ENCODE measurements at regions not wholly inside any gene's neighbourhood (a gene's known extent, or its start where the extent isn't known, plus 50 kb on each side); places are given as distances from the start of the nearest gene placed in this dataset.

DNA sequence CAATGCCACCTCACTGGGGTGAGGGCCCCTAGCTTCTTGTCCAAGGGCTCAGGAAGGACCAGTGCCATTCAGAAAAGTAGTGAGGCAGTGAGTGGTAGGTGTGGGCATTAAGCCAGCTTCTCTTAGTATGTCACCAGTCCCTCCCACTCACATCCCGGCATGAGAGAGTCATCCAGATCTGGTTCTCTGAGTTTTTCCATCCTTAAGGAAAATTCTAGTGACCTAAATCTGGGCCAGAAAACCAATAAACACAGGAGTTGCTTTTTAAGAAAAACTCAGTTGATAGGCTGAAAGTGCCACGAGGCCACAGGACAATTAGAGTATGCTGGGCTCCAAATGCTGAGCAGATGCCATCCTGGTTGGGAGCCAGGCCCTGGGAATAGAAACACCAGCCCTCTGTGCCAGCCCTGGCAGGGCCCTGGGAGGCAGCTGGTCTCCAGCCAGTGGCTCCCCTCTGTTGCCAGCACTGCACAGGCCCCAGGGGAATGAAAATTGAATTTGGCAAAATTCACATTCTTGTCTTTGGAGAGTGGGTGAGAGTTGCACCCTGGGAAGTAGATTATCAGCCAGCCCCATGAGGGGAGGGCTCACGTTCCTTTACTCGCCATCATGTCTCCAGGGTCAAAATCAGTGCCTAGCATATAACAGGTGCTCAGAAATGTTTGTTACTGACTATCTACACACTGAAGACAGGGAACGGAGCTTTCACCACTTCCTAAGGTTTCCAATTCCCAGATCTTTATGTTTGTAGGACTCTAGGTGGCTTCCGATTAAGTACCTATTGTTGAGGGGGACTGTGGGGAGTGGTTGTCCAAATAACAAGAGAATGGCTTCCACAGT, 52.8 kb downstream of the FAM43A start:
- no peaks in the 10 kb centered on the region for H3K9me3 ChIP-seq (ENCODE audit: low read length)
- H3K79me2 ChIP-seq (replicated peaks; ENCODE audit: insufficient read depth, low read length), result no peaks in the 10 kb centered on the region
- H4K20me1 ChIP-seq (ENCODE audit: insufficient read depth), result no peaks in the 10 kb centered on the region
- no peak overlapping the region for H2AFZ ChIP-seq (ENCODE audit: low read depth, low read length)
- H3K9ac ChIP-seq (ENCODE audit: low read length), result no peak overlapping the region
- peaks cover 11% of the 10 kb centered on the region for H3K27me3 ChIP-seq (ENCODE audit: insufficient read depth, low read depth, low read length)
- TF ChIP-seq REST (IDR thresholded peaks at IDR 0.05; ENCODE audit: borderline replicate concordance) (no peak), MXI1 (conservative IDR thresholded peaks at IDR 0.05; ENCODE audit: poor library complexity, severe bottlenecking) (no peak), EZH2 (IDR thresholded peaks at IDR 0.05; ENCODE audit: borderline replicate concordance, insufficient read depth, low read length, poor library complexity, severe bottlenecking) (no peak), EP300 (conservative IDR thresholded peaks at IDR 0.05; ENCODE audit: poor library complexity, severe bottlenecking) (no peak), POLR2AphosphoS5 (IDR thresholded peaks at IDR 0.05) (no peak)
- H3K9me2 ChIP-seq (ENCODE audit: insufficient read depth, low read length), result no peaks in the 10 kb centered on the region
- no peaks in the 10 kb centered on the region for H3K36me3 ChIP-seq (ENCODE audit: insufficient read depth, low read length)
- H3K4me3 ChIP-seq (ENCODE audit: low read length), result no peak overlapping the region
- no peak overlapping the region for H3K27ac ChIP-seq (ENCODE audit: low read length)
- no peak overlapping the region for H3K4me2 ChIP-seq (ENCODE audit: low read length)
- no peaks in the 10 kb centered on the region for H3F3A ChIP-seq (ENCODE audit: insufficient read depth, low read length, poor library complexity, severe bottlenecking)

- TF ChIP-seq EP300 (conservative IDR thresholded peaks at IDR 0.05; ENCODE audit: poor library complexity, severe bottlenecking) (no peak), MXI1 (conservative IDR thresholded peaks at IDR 0.05; ENCODE audit: poor library complexity, severe bottlenecking) (no peak), CTCF (IDR thresholded peaks at IDR 0.05; ENCODE audit: poor library complexity, severe bottlenecking) (no peak), RAD21 (conservative IDR thresholded peaks at IDR 0.05) (no peak), SMC3 (conservative IDR thresholded peaks at IDR 0.05; ENCODE audit: poor library complexity) (no peak), POLR2AphosphoS5 (IDR thresholded peaks at IDR 0.05) (no peak), TAF1 (IDR thresholded peaks at IDR 0.05; ENCODE audit: low read depth) (no peak), REST (IDR thresholded peaks at IDR 0.05; ENCODE audit: borderline replicate concordance) (no peak), EZH2 (IDR thresholded peaks at IDR 0.05; ENCODE audit: borderline replicate concordance, insufficient read depth, low read length, poor library complexity, severe bottlenecking) (no peak)
- H2AFZ ChIP-seq (ENCODE audit: low read depth, low read length), result no peak overlapping the region
These were observed 54.0 kb downstream of the FAM43A start for GRCh38 chr3:194739498-194740284.

More at GRCh38 chr3:194739498-194740284, 54.0 kb downstream of the FAM43A start:
- no peak overlapping the region for H3K9ac ChIP-seq (ENCODE audit: low read length)
- H4K20me1 ChIP-seq (ENCODE audit: insufficient read depth), result no peaks in the 10 kb centered on the region
- no peak overlapping the region for H3K27ac ChIP-seq (ENCODE audit: low read length)
- H3K79me2 ChIP-seq (replicated peaks; ENCODE audit: insufficient read depth, low read length), result no peaks in the 10 kb centered on the region
- H3F3A ChIP-seq (ENCODE audit: insufficient read depth, low read length, poor library complexity, severe bottlenecking), result no peaks in the 10 kb centered on the region
- no peaks in the 10 kb centered on the region for H3K9me2 ChIP-seq (ENCODE audit: insufficient read depth, low read length)
- no peaks in the 10 kb centered on the region for H3K9me3 ChIP-seq (ENCODE audit: low read length)
- H3K4me2 ChIP-seq (ENCODE audit: low read length), result no peak overlapping the region
- no peaks in the 10 kb centered on the region for H3K36me3 ChIP-seq (ENCODE audit: insufficient read depth, low read length)
- H3K4me3 ChIP-seq (ENCODE audit: low read length), result no peak overlapping the region
- peaks cover 11% of the 10 kb centered on the region for H3K27me3 ChIP-seq (ENCODE audit: insufficient read depth, low read depth, low read length)
